K562 (cell line): ENCODE measurements at regions not wholly inside any gene's neighbourhood (a gene's known extent, or its start where the extent isn't known, plus 50 kb on each side); places are given as distances from the start of the nearest gene placed in this dataset.

Experiments
- ATAC-seq: fragments of 200-7000 bp; cut with Tn5 transposase; 3 replicates; pipeline ENCODE4 v1.9.1; 2020; ENCODE audit warnings: moderate library complexity
- BruUV-seq: library from RNA; stranded (reverse); fragments of 400-500 nt; replicated peaks from 2 replicates; lab custom pipeline; 2021; lab: Mats Ljungman, UMichigan
- CTCF ChIA-PET: fragments of 300-600 bp; formaldehyde crosslinking; extraction: SDS; loops from one replicate; lab custom pipeline; 2021; ENCODE audit warnings: low intra/inter-chr PET ratio; lab: Yijun Ruan, JAX
- POLR2A ChIA-PET: fragments of 300-600, 350-650 bp; sonication (Branson Sonifier 250); formaldehyde crosslinking; extraction: SDS; loops from one replicate; lab custom pipeline; 2021; ENCODE audit warnings: antibody characterized with exemption, inconsistent platforms; lab: Yijun Ruan, JAX
- DNase-seq, 4 experiments: peaks; one replicate each; pipeline versions ENCODE4 v3.0.0 to v3.0.0-alpha.2; 2011 to 2018; ENCODE audit warnings: low spot score in 3 of 4, mixed read lengths in 3 of 4; ENCODE audit errors: extremely low read depth in 1 of 4
- FAIRE-seq: peaks from 2 replicates; lab custom pipeline; 2011; peaks lifted over from hg19 to GRCh38; lab: Jason Lieb, UNC
- H2AFZ ChIP-seq: 2 replicates; pipeline ENCODE4 v1.6.0; 2011; ENCODE audit warnings: low read depth, low read length, control low read depth, inconsistent platforms
- H3K27ac ChIP-seq: fragments of 200-600 bp; 3 replicates; pipeline ENCODE4 v1.8.0; 2011; ENCODE audit warnings: low read depth, mild to moderate bottlenecking, control low read depth, inconsistent platforms, low read length, moderate library complexity, mixed read lengths; ENCODE audit errors: extremely low read depth
- H3K27me3 ChIP-seq, 2 experiments: fragments of 300-600 bp in 1 of 2; 2 replicates in 1 of 2; 3 replicates in 1 of 2; pipeline versions ENCODE4 v1.6.0 to v1.8.0; 2011; ENCODE audit warnings: inconsistent platforms in 2 of 2, low read length in 2 of 2, mild to moderate bottlenecking in 1 of 2, mixed read lengths in 1 of 2, moderate library complexity in 1 of 2; ENCODE audit not compliant: control insufficient read depth in 2 of 2, insufficient read depth in 2 of 2
- H3K36me3 ChIP-seq: fragments of 300-600 bp; 3 replicates; pipeline ENCODE4 v1.8.0; 2011; ENCODE audit warnings: mild to moderate bottlenecking, low read length, inconsistent platforms; ENCODE audit not compliant: control insufficient read depth, insufficient read depth
- H3K4me1 ChIP-seq, 2 experiments: fragments of 200-600 bp in 1 of 2; replicated peaks in 1 of 2; 2 replicates in 1 of 2; 3 replicates in 1 of 2; pipeline versions ENCODE4 v1.5.1 to v1.8.0; 2011; ENCODE audit warnings: inconsistent platforms in 2 of 2, low read length in 2 of 2, mild to moderate bottlenecking in 1 of 2, mixed read lengths in 1 of 2, moderate library complexity in 1 of 2; ENCODE audit not compliant: control insufficient read depth in 2 of 2, insufficient read depth in 2 of 2
- H3K4me2 ChIP-seq: 2 replicates; pipeline ENCODE4 v1.6.1; 2011; ENCODE audit warnings: low read length, control low read depth, inconsistent platforms, mixed read lengths; ENCODE audit not compliant: insufficient read depth
- H3K4me3 ChIP-seq: fragments of 200-600 bp; sonication (generic), shearing (Covaris generic); 2 replicates; pipeline ENCODE4 v1.5.1; 2016; ENCODE audit warnings: control low read depth, inconsistent platforms
- H3K79me2 ChIP-seq: fragments of 200-600 bp; 3 replicates; pipeline ENCODE4 v1.8.0; 2011; ENCODE audit warnings: low read length, inconsistent platforms; ENCODE audit not compliant: control insufficient read depth, insufficient read depth
- H3K9ac ChIP-seq, 2 experiments: 2 replicates each; pipeline versions ENCODE4 v1.6.0 to v1.6.1; 2011; ENCODE audit warnings: low read depth in 2 of 2, low read length in 2 of 2, control low read depth in 1 of 2, inconsistent platforms in 1 of 2, mild to moderate bottlenecking in 1 of 2, mixed read lengths in 1 of 2; ENCODE audit not compliant: insufficient read depth in 1 of 2
- H3K9me1 ChIP-seq: one replicate; pipeline ENCODE4 v1.6.0; 2011; ENCODE audit warnings: inconsistent platforms, mild to moderate bottlenecking, low read length, moderate library complexity; ENCODE audit not compliant: control insufficient read depth, insufficient read depth
- H3K9me3 ChIP-seq: replicated peaks from 2 replicates; pipeline ENCODE4 v1.5.1; 2011; ENCODE audit warnings: low read depth, low read length, inconsistent platforms; ENCODE audit not compliant: control insufficient read depth, insufficient read depth
- H4K20me1 ChIP-seq: replicated peaks from 2 replicates; pipeline ENCODE4 v1.6.1; 2011; ENCODE audit warnings: low read length, inconsistent platforms, mixed read lengths; ENCODE audit not compliant: control insufficient read depth, insufficient read depth
- DMBX1 ChIP-seq: fragments of 250-450 bp; sonication (Bioruptor Pico); IDR thresholded peaks from 2 replicates; pipeline ENCODE4 v1.8.0; 2022; ENCODE audit warnings: inconsistent platforms, mild to moderate bottlenecking, moderate library complexity, borderline replicate concordance
- FIP1L1 ChIP-seq: fragments of 200-400 bp; formaldehyde crosslinking; IDR thresholded peaks from 2 replicates; pipeline ENCODE4 v1.6.1; 2018; ENCODE audit warnings: mild to moderate bottlenecking, low read depth, low read length; ENCODE audit not compliant: poor library complexity, severe bottlenecking
- ILK ChIP-seq: fragments of 450-650 bp; IDR thresholded peaks from 2 replicates; pipeline ENCODE4 v1.6.1; 2016; ENCODE audit warnings: missing genetic modification characterization, low read depth, mild to moderate bottlenecking, missing compliant biosample characterization, moderate library complexity, borderline replicate concordance
- MCM2 ChIP-seq: fragments of 450-650 bp; IDR thresholded peaks from 2 replicates; pipeline ENCODE4 v1.6.1; 2017; ENCODE audit warnings: low read depth, mild to moderate bottlenecking
- TGIF2 ChIP-seq: sonication (generic); formaldehyde crosslinking; IDR thresholded peaks from 2 replicates; pipeline ENCODE4 v1.8.1; 2022; ENCODE audit warnings: mild to moderate bottlenecking, missing genetic modification reagents, moderate library complexity
- ZNF134 ChIP-seq: fragments of 250-450 bp; sonication (Bioruptor Pico); conservative IDR thresholded peaks from 2 replicates; pipeline ENCODE4 v1.4.0; 2020
- WGBS: fragments of 100-300 bp; shearing (Covaris generic); methylation state at CpG from one replicate; pipeline ENCODE4 v1.1.6; 2016; ENCODE audit warnings: low coverage, mixed read lengths; ENCODE audit not compliant: insufficient coverage; ENCODE audit errors: missing lambda C conversion rate; 5-methylcytosine and 5-hydroxymethylcytosine counted together
- in situ Hi-C: fragments of 300-500 bp; cut with MboI; formaldehyde crosslinking; loops from 4 replicates; pipeline ENCODE4 v1.15.0; 2018; ENCODE audit warnings: inconsistent platforms, mixed read lengths
- intact Hi-C: fragments of 100-400 bp; cut with micrococcal nuclease; formaldehyde crosslinking; loops from 2 replicates; pipeline ENCODE4 v1.14.2; 2022
- TF ChIP-seq, protein P1 (sequence below): fragments of 200-800 bp; sonication (Bioruptor generic); IDR thresholded peaks from 2 replicates; pipeline ENCODE4 v1.6.1; 2017; ENCODE audit warnings: missing genetic modification characterization, missing compliant biosample characterization
- TF ChIP-seq, protein P2 (sequence below), 3 experiments: fragments of 200-800 bp in 1 of 3; fragments of 250-450 bp in 1 of 3; fragments of 450-650 bp in 1 of 3; sonication (Bioruptor Pico) in 1 of 3; sonication (Bioruptor generic) in 1 of 3; formaldehyde crosslinking in 1 of 3; IDR thresholded peaks; 2 replicates each; pipeline versions ENCODE4 v1.6.1 to v1.8.0; 2016 to 2022; ENCODE audit warnings: mild to moderate bottlenecking in 2 of 3, missing genetic modification characterization in 2 of 3, missing compliant biosample characterization in 1 of 3, moderate library complexity in 1 of 3
- TF ChIP-seq, protein P3 (sequence below): fragments of 450-650 bp; IDR thresholded peaks from 2 replicates; pipeline ENCODE4 v1.6.1; 2018; ENCODE audit warnings: mild to moderate bottlenecking, low read depth; ENCODE audit not compliant: partially characterized antibody

DNA sequence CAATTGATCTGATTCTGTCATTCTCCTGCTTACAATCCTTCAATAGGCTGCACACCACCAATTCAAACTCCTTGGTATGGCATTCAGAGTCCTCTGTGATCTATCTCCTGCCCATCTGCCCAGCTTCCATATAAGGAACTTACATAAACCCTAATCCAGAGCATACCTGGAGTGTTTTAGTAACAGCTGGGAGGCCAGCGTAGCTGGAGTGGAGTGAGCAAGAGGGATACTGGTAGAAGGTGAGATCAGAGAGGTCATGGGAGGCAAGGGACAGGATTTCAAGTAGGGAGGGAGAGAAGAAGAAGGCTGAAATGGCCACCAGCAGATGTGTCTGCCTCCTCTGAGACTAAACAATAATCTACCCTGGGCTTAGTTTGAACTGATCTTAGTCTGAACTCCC, 288.5 kb downstream of the MEF2C start:
- DNase-seq, result no peak
- no peak overlapping the region for H3K27ac ChIP-seq
- no peak for TF ChIP-seq ZNF134
- TF ChIP-seq DMBX1 (CRISPR knock-in tag), result no peak
- TF ChIP-seq, protein P1, sequence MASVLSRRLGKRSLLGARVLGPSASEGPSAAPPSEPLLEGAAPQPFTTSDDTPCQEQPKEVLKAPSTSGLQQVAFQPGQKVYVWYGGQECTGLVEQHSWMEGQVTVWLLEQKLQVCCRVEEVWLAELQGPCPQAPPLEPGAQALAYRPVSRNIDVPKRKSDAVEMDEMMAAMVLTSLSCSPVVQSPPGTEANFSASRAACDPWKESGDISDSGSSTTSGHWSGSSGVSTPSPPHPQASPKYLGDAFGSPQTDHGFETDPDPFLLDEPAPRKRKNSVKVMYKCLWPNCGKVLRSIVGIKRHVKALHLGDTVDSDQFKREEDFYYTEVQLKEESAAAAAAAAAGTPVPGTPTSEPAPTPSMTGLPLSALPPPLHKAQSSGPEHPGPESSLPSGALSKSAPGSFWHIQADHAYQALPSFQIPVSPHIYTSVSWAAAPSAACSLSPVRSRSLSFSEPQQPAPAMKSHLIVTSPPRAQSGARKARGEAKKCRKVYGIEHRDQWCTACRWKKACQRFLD (CRISPR knock-in tag), result no peak
- no peak for TF ChIP-seq MCM2
- TF ChIP-seq ILK (tag), result no peak
- no peaks in the 10 kb centered on the region for H3K79me2 ChIP-seq
- ATAC-seq, result no peak
- 0% methylated on average over 1 of the region's 1 CpG for WGBS
- no peak overlapping the region for H3K4me3 ChIP-seq
- POLR2A ChIA-PET, result no interaction called here
- BruUV-seq, result no TSS peak
- in situ Hi-C loops (no loop called here), intact Hi-C loops (no loop called here)
- FAIRE-seq, result no peak
- no peaks in the 10 kb centered on the region for H3K9me3 ChIP-seq
- no peaks in the 10 kb centered on the region for H3K36me3 ChIP-seq
- no peaks in the 10 kb centered on the region for H3K9me1 ChIP-seq
- CTCF ChIA-PET, result no interaction called here
- H3K4me2 ChIP-seq, result no peak overlapping the region
- no peaks in the 10 kb centered on the region for H3K27me3 ChIP-seq
- H2AFZ ChIP-seq, result no peak overlapping the region
- H3K9ac ChIP-seq, result no peak overlapping the region
- no peaks in the 10 kb centered on the region for H4K20me1 ChIP-seq
- H3K4me1 ChIP-seq, result no peaks in the 10 kb centered on the region

DNA sequence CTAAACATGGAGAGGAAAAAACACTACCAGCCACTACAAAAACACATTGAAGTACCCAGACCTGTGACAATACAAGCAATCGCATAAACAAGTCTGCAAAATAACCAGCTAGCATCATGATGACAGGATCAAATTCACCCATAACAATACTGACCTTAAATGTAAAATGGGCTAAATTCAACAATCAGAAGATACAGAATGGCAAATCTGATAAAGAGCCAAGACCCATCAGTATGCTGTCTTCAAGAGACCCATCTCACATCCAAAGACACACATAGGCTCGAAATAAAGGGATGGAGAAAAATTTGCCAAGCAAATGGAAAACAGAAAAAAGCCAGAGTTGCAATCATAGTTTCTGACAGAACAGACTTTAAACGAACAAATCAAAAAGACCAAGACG, 294.4 kb downstream of the MEF2C start:
- ATAC-seq, result no peak
- no peak overlapping the region for H3K9ac ChIP-seq
- TF ChIP-seq, protein P2, sequence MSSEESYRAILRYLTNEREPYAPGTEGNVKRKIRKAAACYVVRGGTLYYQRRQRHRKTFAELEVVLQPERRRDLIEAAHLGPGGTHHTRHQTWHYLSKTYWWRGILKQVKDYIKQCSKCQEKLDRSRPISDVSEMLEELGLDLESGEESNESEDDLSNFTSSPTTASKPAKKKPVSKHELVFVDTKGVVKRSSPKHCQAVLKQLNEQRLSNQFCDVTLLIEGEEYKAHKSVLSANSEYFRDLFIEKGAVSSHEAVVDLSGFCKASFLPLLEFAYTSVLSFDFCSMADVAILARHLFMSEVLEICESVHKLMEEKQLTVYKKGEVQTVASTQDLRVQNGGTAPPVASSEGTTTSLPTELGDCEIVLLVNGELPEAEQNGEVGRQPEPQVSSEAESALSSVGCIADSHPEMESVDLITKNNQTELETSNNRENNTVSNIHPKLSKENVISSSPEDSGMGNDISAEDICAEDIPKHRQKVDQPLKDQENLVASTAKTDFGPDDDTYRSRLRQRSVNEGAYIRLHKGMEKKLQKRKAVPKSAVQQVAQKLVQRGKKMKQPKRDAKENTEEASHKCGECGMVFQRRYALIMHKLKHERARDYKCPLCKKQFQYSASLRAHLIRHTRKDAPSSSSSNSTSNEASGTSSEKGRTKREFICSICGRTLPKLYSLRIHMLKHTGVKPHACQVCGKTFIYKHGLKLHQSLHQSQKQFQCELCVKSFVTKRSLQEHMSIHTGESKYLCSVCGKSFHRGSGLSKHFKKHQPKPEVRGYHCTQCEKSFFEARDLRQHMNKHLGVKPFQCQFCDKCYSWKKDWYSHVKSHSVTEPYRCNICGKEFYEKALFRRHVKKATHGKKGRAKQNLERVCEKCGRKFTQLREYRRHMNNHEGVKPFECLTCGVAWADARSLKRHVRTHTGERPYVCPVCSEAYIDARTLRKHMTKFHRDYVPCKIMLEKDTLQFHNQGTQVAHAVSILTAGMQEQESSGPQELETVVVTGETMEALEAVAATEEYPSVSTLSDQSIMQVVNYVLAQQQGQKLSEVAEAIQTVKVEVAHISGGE (CRISPR knock-in tag; IDR thresholded peaks at IDR 0.05), result no peak
- TF ChIP-seq TGIF2 (CRISPR knock-in tag) (no peak), FIP1L1 (no peak)
- TF ChIP-seq, protein P3, sequence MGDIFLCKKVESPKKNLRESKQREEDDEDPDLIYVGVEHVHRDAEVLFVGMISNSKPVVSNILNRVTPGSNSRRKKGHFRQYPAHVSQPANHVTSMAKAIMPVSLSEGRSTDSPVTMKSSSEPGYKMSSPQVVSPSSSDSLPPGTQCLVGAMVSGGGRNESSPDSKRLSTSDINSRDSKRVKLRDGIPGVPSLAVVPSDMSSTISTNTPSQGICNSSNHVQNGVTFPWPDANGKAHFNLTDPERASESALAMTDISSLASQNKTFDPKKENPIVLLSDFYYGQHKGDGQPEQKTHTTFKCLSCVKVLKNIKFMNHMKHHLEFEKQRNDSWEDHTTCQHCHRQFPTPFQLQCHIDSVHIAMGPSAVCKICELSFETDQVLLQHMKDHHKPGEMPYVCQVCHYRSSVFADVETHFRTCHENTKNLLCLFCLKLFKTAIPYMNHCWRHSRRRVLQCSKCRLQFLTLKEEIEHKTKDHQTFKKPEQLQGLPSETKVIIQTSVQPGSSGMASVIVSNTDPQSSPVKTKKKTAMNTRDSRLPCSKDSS, result no peak

More for the DNA sequence above, 294.4 kb downstream of the MEF2C start:
- Histone ChIP-seq H3K79me2 (no peaks in the 10 kb centered on the region), H4K20me1 (no peaks in the 10 kb centered on the region), H3K4me2 (no peak overlapping the region), H2AFZ (no peak overlapping the region), H3K27me3 (no peaks in the 10 kb centered on the region), H3K36me3 (no peaks in the 10 kb centered on the region), H3K27ac (no peak overlapping the region), H3K4me1 (no peaks in the 10 kb centered on the region), H3K9me3 (no peaks in the 10 kb centered on the region), H3K4me3 (no peak overlapping the region), H3K9me1 (no peaks in the 10 kb centered on the region)
- 0% methylated on average over 4 of the region's 4 CpGs for WGBS
- CTCF ChIA-PET, result no interaction called here
- POLR2A ChIA-PET, result no interaction called here
- in situ Hi-C loops (no loop called here), intact Hi-C loops (no loop called here)
- FAIRE-seq, result no peak
- no TSS peak for BruUV-seq
- DNase-seq, result no peak
